ENCODE measurements at regions not wholly inside any gene's neighbourhood (a gene's known extent, or its start where the extent isn't known, plus 50 kb on each side); places are given as distances from the start of the nearest gene placed in this dataset.

- DNase-seq (ENCODE audit: low spot score): no peak
Observed at GRCh38 chr9:126248680-126249079, 77.9 kb upstream of the MVB12B start.

GRCh38 chr9:126261584-126262356 is 64.9 kb upstream of the MVB12B start:
- DNase-seq (ENCODE audit: low spot score): no peak

GRCh38 chr9:126262738-126263137 is 63.9 kb upstream of the MVB12B start:
- no peak for DNase-seq (ENCODE audit: low spot score)

GRCh38 chr9:126270556-126270955 is 56.1 kb upstream of the MVB12B start:
- DNase-seq (ENCODE audit: low spot score): no peak

- DNase-seq (ENCODE audit: low spot score): no peak
Observed at GRCh38 chr9:126275386-126276001, 51.1 kb upstream of the MVB12B start.

- DNase-seq (ENCODE audit: low spot score): no peak
Observed at GRCh38 chr9:126276056-126276728, 50.4 kb upstream of the MVB12B start.
